ENCODE measurements at regions not wholly inside any gene's neighbourhood (a gene's known extent, or its start where the extent isn't known, plus 50 kb on each side); places are given as distances from the start of the nearest gene placed in this dataset.

DNA sequence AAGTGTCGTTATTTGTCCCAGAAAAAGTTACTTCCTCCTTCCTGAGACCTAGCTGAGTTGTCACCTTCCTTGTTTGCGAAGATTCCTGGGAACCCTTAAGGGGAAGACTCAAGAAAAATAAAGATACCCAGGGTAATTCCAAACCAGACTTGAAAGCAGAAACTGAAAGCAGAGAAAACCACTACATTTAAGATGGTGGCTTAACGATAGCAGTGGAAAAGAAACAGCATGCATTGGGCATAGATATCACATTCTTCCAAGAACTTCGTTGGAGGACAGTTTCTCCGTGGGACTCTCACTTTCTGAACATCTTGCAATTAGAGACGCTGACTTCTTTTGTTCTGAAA is 89.1 kb downstream of the FAM76B start:
- TF ChIP-seq, protein P1, sequence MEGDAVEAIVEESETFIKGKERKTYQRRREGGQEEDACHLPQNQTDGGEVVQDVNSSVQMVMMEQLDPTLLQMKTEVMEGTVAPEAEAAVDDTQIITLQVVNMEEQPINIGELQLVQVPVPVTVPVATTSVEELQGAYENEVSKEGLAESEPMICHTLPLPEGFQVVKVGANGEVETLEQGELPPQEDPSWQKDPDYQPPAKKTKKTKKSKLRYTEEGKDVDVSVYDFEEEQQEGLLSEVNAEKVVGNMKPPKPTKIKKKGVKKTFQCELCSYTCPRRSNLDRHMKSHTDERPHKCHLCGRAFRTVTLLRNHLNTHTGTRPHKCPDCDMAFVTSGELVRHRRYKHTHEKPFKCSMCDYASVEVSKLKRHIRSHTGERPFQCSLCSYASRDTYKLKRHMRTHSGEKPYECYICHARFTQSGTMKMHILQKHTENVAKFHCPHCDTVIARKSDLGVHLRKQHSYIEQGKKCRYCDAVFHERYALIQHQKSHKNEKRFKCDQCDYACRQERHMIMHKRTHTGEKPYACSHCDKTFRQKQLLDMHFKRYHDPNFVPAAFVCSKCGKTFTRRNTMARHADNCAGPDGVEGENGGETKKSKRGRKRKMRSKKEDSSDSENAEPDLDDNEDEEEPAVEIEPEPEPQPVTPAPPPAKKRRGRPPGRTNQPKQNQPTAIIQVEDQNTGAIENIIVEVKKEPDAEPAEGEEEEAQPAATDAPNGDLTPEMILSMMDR (conservative IDR thresholded peaks at IDR 0.05): no peak
- no peak for TF ChIP-seq ZFX (IDR thresholded peaks at IDR 0.05)

All from C4-2B (cell line).